Stomach (tissue), 4 donors: ENCODE measurements at regions not wholly inside any gene's neighbourhood (a gene's known extent, or its start where the extent isn't known, plus 50 kb on each side); places are given as distances from the start of the nearest gene placed in this dataset.

ENCODE experiments used
- POLR2A ChIP-seq, 4 donors: fragments of 450-650 bp; IDR thresholded peaks; one replicate each; pipeline ENCODE4 v1.6.1; 2016; ENCODE audit warnings: antibody characterized with exemption in 4 of 4, control low read depth in 2 of 4, mild to moderate bottlenecking in 1 of 4, moderate library complexity in 1 of 4
- TF ChIP-seq, protein P1 (sequence below), 7 experiments: fragments of 450-650 bp in 4 of 7; fragments of 200-600 bp in 3 of 7; sonication (generic) in 3 of 7; IDR thresholded peaks; one replicate each; pipeline ENCODE4 v1.5.1; 2016 to 2019; ENCODE audit warnings: antibody characterized with exemption in 7 of 7, control low read depth in 2 of 7, mild to moderate bottlenecking in 1 of 7

GRCh38 chr18:64659196-64659595, 510.3 kb upstream of the LINC00305 start:
- TF ChIP-seq POLR2A (IDR thresholded peaks at IDR 0.05), result no peak
- TF ChIP-seq, protein P1, sequence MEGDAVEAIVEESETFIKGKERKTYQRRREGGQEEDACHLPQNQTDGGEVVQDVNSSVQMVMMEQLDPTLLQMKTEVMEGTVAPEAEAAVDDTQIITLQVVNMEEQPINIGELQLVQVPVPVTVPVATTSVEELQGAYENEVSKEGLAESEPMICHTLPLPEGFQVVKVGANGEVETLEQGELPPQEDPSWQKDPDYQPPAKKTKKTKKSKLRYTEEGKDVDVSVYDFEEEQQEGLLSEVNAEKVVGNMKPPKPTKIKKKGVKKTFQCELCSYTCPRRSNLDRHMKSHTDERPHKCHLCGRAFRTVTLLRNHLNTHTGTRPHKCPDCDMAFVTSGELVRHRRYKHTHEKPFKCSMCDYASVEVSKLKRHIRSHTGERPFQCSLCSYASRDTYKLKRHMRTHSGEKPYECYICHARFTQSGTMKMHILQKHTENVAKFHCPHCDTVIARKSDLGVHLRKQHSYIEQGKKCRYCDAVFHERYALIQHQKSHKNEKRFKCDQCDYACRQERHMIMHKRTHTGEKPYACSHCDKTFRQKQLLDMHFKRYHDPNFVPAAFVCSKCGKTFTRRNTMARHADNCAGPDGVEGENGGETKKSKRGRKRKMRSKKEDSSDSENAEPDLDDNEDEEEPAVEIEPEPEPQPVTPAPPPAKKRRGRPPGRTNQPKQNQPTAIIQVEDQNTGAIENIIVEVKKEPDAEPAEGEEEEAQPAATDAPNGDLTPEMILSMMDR (IDR thresholded peaks at IDR 0.05), result no peak
